ENCODE measurements at regions not wholly inside any gene's neighbourhood (a gene's known extent, or its start where the extent isn't known, plus 50 kb on each side); places are given as distances from the start of the nearest gene placed in this dataset.

- TF ChIP-seq RAD21 (IDR thresholded peaks at IDR 0.05) = no peak
- no peak for TF ChIP-seq CTCF (IDR thresholded peaks at IDR 0.05; ENCODE audit: low read depth, low read length, missing input control)
- TF ChIP-seq REST (IDR thresholded peaks at IDR 0.05) = no peak
- no peak for TF ChIP-seq TAF1 (conservative IDR thresholded peaks at IDR 0.05)
Measured at GRCh38 chr13:111874981-111875380, 192.0 kb upstream of the SOX1 start.

Measured in liver (tissue), 3 donors.